Tibial artery (tissue), 4 donors: ENCODE measurements at regions not wholly inside any gene's neighbourhood (a gene's known extent, or its start where the extent isn't known, plus 50 kb on each side); places are given as distances from the start of the nearest gene placed in this dataset.

Experiments used
- DNase-seq, 2 donors: peaks; one replicate each; pipeline ENCODE4 v3.0.0-alpha.2; 2019
- H3K27ac ChIP-seq, 2 donors: fragments of 200-600 bp; sonication (generic) in 1 of 2; 1 replicate in 1 of 2; 2 replicates in 1 of 2; pipeline ENCODE4 v1.5.1; 2018 to 2019; ENCODE audit warnings: mild to moderate bottlenecking in 1 of 2
- H3K27me3 ChIP-seq, 2 donors: fragments of 200-600 bp; sonication (generic) in 1 of 2; one replicate each; pipeline versions ENCODE4 v1.5.1 to v1.6.0; 2016 to 2019
- H3K36me3 ChIP-seq, 3 donors: fragments of 200-600 bp; sonication (generic) in 2 of 3; one replicate each; pipeline ENCODE4 v1.5.1; 2016 to 2019; ENCODE audit warnings: mild to moderate bottlenecking in 2 of 3
- H3K4me1 ChIP-seq, 4 donors: fragments of 200-600 bp; sonication (generic) in 2 of 4; 1 replicate in 3 of 4; 2 replicates in 1 of 4; pipeline ENCODE4 v1.5.1; 2016 to 2019
- H3K4me3 ChIP-seq, 2 donors: fragments of 200-600 bp; sonication (generic) in 1 of 2; 1 replicate in 1 of 2; 2 replicates in 1 of 2; pipeline ENCODE4 v1.5.1; 2018 to 2019; ENCODE audit warnings: mild to moderate bottlenecking in 2 of 2
- H3K9me3 ChIP-seq, 3 donors: fragments of 200-600 bp; sonication (generic) in 1 of 3; one replicate each; pipeline ENCODE4 v1.5.1; 2016 to 2019
- intact Hi-C: fragments of 100-400 bp; cut with DNase I; formaldehyde crosslinking; loops from one replicate; pipeline ENCODE4 v1.15.0; 2023; ENCODE audit warnings: low total_unique reads
- TF ChIP-seq, protein P1 (sequence below), 2 experiments: fragments of 200-600 bp in 1 of 2; fragments of 450-650 bp in 1 of 2; IDR thresholded peaks; one replicate each; pipeline ENCODE4 v1.5.1; 2017 to 2019; ENCODE audit warnings: antibody characterized with exemption in 2 of 2, mild to moderate bottlenecking in 1 of 2, moderate library complexity in 1 of 2

DNA sequence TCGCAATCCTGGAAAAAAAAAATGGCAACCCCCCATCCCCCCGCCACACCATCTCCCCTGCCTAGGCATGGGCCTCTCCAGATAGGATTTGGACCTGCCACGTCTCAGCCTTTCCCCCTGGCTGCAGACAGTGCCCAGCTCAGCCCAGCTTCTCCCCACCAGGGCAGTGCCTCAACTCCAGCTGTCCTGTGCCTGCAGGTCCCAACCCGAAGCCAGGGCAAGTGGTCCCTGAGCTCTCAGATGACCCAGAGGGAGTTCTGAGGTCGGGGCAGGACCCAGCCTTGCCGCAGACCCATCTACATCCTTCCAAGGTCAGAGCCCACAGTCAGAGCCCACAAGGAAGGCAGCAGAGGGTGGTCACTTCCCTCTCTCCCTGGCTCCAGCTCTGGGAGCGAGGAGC is 86.7 kb upstream of the POU3F1 start:
- peaks cover 0 to 42% of the 10 kb centered on the region in 2 donors for H3K27me3 ChIP-seq
- H3K27ac ChIP-seq = no peak overlapping the region
- DNase-seq = no peak
- H3K36me3 ChIP-seq = no peaks in the 10 kb centered on the region
- H3K4me3 ChIP-seq = no peak overlapping the region
- no peaks in the 10 kb centered on the region for H3K9me3 ChIP-seq
- peaks cover 0 to 17% (median 9%) of the 10 kb centered on the region in 4 donors for H3K4me1 ChIP-seq
- intact Hi-C loops = loop anchor here (10.0 kb wide), 1 partner anchor 79 kb away; no protein-coding TSS in a partner anchor
- TF ChIP-seq, protein P1, sequence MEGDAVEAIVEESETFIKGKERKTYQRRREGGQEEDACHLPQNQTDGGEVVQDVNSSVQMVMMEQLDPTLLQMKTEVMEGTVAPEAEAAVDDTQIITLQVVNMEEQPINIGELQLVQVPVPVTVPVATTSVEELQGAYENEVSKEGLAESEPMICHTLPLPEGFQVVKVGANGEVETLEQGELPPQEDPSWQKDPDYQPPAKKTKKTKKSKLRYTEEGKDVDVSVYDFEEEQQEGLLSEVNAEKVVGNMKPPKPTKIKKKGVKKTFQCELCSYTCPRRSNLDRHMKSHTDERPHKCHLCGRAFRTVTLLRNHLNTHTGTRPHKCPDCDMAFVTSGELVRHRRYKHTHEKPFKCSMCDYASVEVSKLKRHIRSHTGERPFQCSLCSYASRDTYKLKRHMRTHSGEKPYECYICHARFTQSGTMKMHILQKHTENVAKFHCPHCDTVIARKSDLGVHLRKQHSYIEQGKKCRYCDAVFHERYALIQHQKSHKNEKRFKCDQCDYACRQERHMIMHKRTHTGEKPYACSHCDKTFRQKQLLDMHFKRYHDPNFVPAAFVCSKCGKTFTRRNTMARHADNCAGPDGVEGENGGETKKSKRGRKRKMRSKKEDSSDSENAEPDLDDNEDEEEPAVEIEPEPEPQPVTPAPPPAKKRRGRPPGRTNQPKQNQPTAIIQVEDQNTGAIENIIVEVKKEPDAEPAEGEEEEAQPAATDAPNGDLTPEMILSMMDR (IDR thresholded peaks at IDR 0.05) = no peak

DNA sequence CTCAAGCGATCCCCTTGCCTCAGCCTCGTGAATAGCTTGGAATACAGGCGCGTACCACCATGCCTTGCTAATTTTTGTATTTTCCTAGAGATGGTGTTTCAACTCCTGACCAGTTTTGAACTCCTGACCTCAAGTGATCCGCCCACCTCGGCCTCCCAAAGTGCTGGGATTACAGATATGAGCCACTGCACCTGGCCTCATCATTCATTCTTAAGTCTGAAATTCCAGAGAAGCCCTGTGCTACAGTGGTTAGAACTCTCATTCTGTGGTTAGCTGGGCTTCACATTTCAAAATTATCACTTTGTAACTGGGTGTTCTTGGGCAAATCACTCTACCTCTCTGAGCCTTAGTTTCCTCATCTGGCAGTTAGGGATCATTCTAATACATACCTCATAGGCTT is 86.1 kb upstream of the POU3F1 start:
- no peaks in the 10 kb centered on the region for H3K36me3 ChIP-seq
- H3K4me3 ChIP-seq = no peak overlapping the region
- peaks cover 0 to 10% (median 7%) of the 10 kb centered on the region in 4 donors for H3K4me1 ChIP-seq
- peaks cover 0 to 42% of the 10 kb centered on the region in 2 donors for H3K27me3 ChIP-seq
- TF ChIP-seq, protein P1 (IDR thresholded peaks at IDR 0.05) = no peak
- intact Hi-C loops = loop anchor here (10.0 kb wide), 1 partner anchor 78 kb away; no protein-coding TSS in a partner anchor
- no peak for DNase-seq
- no peak overlapping the region for H3K27ac ChIP-seq
- no peaks in the 10 kb centered on the region for H3K9me3 ChIP-seq

DNA sequence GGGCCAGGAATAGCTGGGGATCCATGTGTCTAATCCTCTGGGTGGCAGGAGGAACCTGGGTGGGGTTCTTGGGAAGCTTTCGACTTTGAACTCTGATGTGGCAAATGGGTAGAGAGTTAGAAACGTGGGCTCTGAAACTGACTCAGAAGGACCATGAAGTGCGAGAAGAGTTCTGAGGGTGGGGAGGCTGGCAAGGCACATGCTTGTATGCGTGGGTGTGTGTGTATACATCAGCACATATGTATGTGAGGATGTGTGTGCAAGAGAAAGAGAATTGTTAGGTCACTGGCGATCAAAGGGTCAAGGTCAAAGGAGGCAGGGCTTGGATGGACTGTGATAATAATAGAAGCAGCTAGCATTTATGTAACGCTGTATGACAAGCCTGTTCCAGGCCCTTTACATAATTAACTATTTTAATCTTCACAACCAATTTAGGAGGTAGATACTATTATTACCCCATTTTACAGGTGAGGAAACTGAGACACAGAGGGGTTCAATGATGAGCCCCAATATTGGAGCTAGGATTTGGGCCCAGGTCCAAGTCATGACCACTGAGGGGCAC is 84.5 kb upstream of the POU3F1 start:
- H3K4me1 ChIP-seq = peaks cover 0 to 10% (median 7%) of the 10 kb centered on the region in 4 donors
- H3K27me3 ChIP-seq = peaks cover 0 to 42% of the 10 kb centered on the region in 2 donors
- intact Hi-C loops = loop anchor here (10.0 kb wide), 1 partner anchor 76 kb away; no protein-coding TSS in a partner anchor
- DNase-seq = no peak
- TF ChIP-seq, protein P1 (IDR thresholded peaks at IDR 0.05) = no peak
- no peaks in the 10 kb centered on the region for H3K9me3 ChIP-seq
- no peaks in the 10 kb centered on the region for H3K36me3 ChIP-seq
- no peak overlapping the region for H3K27ac ChIP-seq
- H3K4me3 ChIP-seq = no peak overlapping the region

DNA sequence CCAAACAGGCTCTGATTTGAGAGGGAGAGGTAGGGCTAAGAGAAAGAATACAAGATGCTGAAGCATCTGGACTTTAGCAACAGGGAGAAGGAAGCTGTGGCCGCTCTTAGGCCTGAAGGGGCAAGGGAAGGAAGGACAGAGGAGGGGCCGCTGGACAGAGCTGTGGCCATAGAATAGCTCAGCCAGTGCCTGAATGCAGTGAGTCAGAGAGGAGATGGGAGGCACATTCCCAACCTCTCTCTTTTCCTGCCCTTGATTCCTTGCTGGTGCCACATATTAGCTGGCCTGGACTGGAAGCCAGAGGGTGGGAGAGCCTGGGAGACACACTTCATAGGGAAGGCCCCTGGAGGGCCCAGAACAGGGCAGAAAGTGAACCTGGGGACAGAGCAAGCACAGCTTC is 83.4 kb upstream of the POU3F1 start:
- H3K4me1 ChIP-seq = peaks cover 0 to 10% (median 7%) of the 10 kb centered on the region in 4 donors
- H3K27ac ChIP-seq = no peak overlapping the region
- intact Hi-C loops = loop anchor here (10.0 kb wide), 1 partner anchor 75 kb away; no protein-coding TSS in a partner anchor
- DNase-seq = no peak
- H3K4me3 ChIP-seq = no peak overlapping the region
- H3K9me3 ChIP-seq = no peaks in the 10 kb centered on the region
- no peaks in the 10 kb centered on the region for H3K36me3 ChIP-seq
- TF ChIP-seq, protein P1 (IDR thresholded peaks at IDR 0.05) = no peak
- peaks cover 0 to 41% of the 10 kb centered on the region in 2 donors for H3K27me3 ChIP-seq

DNA sequence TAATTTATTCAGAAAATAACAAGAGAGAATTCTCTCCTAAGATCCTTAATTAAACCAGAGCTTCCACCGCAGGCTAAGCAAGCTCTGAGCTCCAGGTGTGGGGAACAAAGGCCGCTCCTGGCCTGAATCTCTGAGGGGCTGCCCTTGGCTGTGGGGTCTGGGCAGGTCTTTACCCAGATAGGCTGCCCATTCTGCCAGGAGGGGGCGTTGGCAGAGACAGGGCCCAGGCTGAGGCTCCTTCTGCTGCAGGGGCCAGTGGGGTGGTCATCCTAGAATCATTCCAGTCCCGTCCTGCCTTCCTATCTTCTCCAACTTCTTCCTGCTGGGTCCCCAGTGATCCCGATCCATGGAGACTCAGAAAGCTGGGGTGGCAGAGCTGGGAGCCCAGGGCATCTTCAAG is 82.9 kb upstream of the POU3F1 start:
- Histone ChIP-seq H3K9me3 (no peaks in the 10 kb centered on the region), H3K27me3 (peaks cover 0 to 41% of the 10 kb centered on the region in 2 donors)

More for the DNA sequence above, 82.9 kb upstream of the POU3F1 start:
- H3K36me3 ChIP-seq = no peaks in the 10 kb centered on the region
- intact Hi-C loops = no loop called here
- TF ChIP-seq, protein P1 (IDR thresholded peaks at IDR 0.05) = no peak
- DNase-seq = no peak
- no peak overlapping the region for H3K4me3 ChIP-seq
- H3K27ac ChIP-seq = no peak overlapping the region
- peaks cover 0 to 8% (median 6%) of the 10 kb centered on the region in 4 donors for H3K4me1 ChIP-seq
